H1 (cell line): ENCODE measurements at regions not wholly inside any gene's neighbourhood (a gene's known extent, or its start where the extent isn't known, plus 50 kb on each side); places are given as distances from the start of the nearest gene placed in this dataset.

Experiments
- JUND ChIP-seq: IDR thresholded peaks from 2 replicates; pipeline ENCODE4 v1.6.1; 2011; ENCODE audit warnings: mild to moderate bottlenecking, improper control_type of control experiment, low read length
- POLR2A ChIP-seq, 2 experiments: IDR thresholded peaks; 1 replicate in 1 of 2; 2 replicates in 1 of 2; pipeline ENCODE4 v1.6.1; 2011; ENCODE audit warnings: low read depth in 2 of 2, low read length in 2 of 2, mild to moderate bottlenecking in 2 of 2; ENCODE audit errors: control extremely low read depth in 1 of 2
- RFX5 ChIP-seq: IDR thresholded peaks from 2 replicates; pipeline ENCODE4 v1.6.1; 2011; ENCODE audit warnings: low read depth, low read length, improper control_type of control experiment, borderline replicate concordance
- SIN3A ChIP-seq, 2 experiments: IDR thresholded peaks in 1 of 2; conservative IDR thresholded peaks in 1 of 2; 2 replicates each; pipeline ENCODE4 v1.6.1; 2011 to 2012; ENCODE audit warnings: low read length in 2 of 2, improper control_type of control experiment in 1 of 2, low read depth in 1 of 2, mild to moderate bottlenecking in 1 of 2
- SP2 ChIP-seq: IDR thresholded peaks from 2 replicates; pipeline ENCODE4 v1.6.1; 2012; ENCODE audit warnings: mild to moderate bottlenecking, low read length, inconsistent platforms
- TAF1 ChIP-seq: IDR thresholded peaks from 2 replicates; pipeline ENCODE4 v1.6.1; 2011; ENCODE audit warnings: mild to moderate bottlenecking, low read depth, low read length
- TBP ChIP-seq: IDR thresholded peaks from 2 replicates; pipeline ENCODE4 v1.6.1; 2011; ENCODE audit warnings: low read depth, low read length, improper control_type of control experiment
- TF ChIP-seq, protein P1 (sequence below), 3 experiments: IDR thresholded peaks; 1 replicate in 2 of 3; 2 replicates in 1 of 3; pipeline versions ENCODE4 v1.5.1 to v1.6.1; 2011; ENCODE audit warnings: low read length in 3 of 3, mild to moderate bottlenecking in 3 of 3, inconsistent platforms in 2 of 3, low read depth in 1 of 3, moderate library complexity in 1 of 3; ENCODE audit not compliant: insufficient read depth in 1 of 3; ENCODE audit errors: control extremely low read depth in 1 of 3

DNA sequence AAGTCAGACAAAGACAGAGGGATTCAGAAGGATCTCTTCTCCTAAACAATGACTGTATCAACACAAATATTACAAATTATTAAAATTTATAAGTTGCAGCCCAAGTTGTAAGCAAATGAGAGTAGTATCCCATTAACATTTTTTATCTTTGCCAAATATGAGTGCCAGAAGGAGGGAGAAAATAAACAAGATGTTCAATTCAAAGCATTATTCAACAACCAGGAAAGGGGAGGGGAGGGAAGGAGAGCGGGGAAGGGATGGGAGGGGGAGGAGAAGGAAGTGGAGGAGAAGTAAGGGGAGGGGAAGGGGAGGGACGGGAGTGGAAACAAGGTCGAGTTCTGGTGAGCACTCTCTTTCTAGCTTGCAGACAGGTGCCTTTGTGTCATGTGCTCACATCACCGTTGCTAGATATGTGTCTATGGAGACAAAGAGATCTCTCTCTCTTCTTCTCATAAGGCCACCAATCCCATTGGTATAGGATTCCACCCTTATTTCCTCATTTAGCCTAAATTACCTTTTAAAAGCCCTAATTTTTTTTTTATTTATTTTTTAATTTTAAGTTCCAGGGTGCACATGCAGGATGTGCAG, 679.6 kb upstream of the CHAC2 start:
- no peak for TF ChIP-seq JUND
- TF ChIP-seq, protein P1, sequence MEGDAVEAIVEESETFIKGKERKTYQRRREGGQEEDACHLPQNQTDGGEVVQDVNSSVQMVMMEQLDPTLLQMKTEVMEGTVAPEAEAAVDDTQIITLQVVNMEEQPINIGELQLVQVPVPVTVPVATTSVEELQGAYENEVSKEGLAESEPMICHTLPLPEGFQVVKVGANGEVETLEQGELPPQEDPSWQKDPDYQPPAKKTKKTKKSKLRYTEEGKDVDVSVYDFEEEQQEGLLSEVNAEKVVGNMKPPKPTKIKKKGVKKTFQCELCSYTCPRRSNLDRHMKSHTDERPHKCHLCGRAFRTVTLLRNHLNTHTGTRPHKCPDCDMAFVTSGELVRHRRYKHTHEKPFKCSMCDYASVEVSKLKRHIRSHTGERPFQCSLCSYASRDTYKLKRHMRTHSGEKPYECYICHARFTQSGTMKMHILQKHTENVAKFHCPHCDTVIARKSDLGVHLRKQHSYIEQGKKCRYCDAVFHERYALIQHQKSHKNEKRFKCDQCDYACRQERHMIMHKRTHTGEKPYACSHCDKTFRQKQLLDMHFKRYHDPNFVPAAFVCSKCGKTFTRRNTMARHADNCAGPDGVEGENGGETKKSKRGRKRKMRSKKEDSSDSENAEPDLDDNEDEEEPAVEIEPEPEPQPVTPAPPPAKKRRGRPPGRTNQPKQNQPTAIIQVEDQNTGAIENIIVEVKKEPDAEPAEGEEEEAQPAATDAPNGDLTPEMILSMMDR (IDR thresholded peaks at IDR 0.05; ENCODE audit: control extremely low read depth in 1 of 3, insufficient read depth in 1 of 3, low read depth in 1 of 3, low read length in 3 of 3): no peak
- no peak for TF ChIP-seq TAF1
- no peak for TF ChIP-seq SIN3A (conservative IDR thresholded peaks at IDR 0.05 in 1 of 2, IDR thresholded peaks at IDR 0.05 in 1 of 2; ENCODE audit: low read depth in 1 of 2, low read length in 2 of 2)
- no peak for TF ChIP-seq POLR2A (IDR thresholded peaks at IDR 0.05; ENCODE audit: control extremely low read depth in 1 of 2, low read depth in 2 of 2, low read length in 2 of 2)
- TF ChIP-seq TBP: no peak
- no peak for TF ChIP-seq SP2
- TF ChIP-seq RFX5: no peak
